ENCODE measurements at regions not wholly inside any gene's neighbourhood (a gene's known extent, or its start where the extent isn't known, plus 50 kb on each side); places are given as distances from the start of the nearest gene placed in this dataset.

DNA sequence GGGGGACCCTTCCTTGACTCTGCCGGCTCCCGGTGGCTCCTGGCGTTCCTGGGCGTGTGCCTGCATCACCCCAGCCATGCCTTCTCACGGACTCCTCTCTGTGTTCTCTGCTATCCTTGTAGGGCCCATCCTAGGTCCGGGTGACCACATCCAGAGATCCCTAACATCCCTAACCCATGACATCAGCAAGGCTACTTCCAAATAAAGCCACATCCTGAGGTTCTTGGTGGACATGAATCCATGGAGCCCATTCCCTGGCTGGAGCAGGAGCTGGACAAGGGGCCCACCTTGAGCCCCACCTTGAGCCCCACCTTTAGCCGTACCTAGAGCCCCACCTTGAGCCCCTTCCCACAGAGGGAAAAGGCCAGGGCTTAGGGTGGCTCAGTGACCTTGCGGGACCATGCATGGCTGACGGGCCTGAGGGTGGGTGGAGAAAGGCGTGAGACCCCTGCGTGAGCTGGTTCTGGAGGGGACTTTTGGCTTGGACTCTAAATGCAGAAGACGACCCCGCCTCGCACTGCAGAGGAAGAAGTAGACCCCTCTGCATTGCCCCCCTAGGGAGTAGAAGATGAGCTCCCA lies 58.5 kb upstream of the INPP5A start:
- H3K9me3 ChIP-seq (ENCODE audit: insufficient read depth, low read depth): no peaks in the 10 kb centered on the region
- no peak for DNase-seq
- no peak for TF ChIP-seq EZH2 (IDR thresholded peaks at IDR 0.05; ENCODE audit: low read depth)
- TF ChIP-seq, protein P1, sequence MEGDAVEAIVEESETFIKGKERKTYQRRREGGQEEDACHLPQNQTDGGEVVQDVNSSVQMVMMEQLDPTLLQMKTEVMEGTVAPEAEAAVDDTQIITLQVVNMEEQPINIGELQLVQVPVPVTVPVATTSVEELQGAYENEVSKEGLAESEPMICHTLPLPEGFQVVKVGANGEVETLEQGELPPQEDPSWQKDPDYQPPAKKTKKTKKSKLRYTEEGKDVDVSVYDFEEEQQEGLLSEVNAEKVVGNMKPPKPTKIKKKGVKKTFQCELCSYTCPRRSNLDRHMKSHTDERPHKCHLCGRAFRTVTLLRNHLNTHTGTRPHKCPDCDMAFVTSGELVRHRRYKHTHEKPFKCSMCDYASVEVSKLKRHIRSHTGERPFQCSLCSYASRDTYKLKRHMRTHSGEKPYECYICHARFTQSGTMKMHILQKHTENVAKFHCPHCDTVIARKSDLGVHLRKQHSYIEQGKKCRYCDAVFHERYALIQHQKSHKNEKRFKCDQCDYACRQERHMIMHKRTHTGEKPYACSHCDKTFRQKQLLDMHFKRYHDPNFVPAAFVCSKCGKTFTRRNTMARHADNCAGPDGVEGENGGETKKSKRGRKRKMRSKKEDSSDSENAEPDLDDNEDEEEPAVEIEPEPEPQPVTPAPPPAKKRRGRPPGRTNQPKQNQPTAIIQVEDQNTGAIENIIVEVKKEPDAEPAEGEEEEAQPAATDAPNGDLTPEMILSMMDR (conservative IDR thresholded peaks at IDR 0.05): no peak
- no peaks in the 10 kb centered on the region for H3F3A ChIP-seq (ENCODE audit: insufficient read depth, low read depth)
- H2AFZ ChIP-seq: no peak overlapping the region
- H3K4me1 ChIP-seq (replicated peaks; ENCODE audit: insufficient read depth): no peaks in the 10 kb centered on the region
- H3K36me3 ChIP-seq (ENCODE audit: low read depth): no peaks in the 10 kb centered on the region
- H3K9me2 ChIP-seq (ENCODE audit: insufficient read depth): no peaks in the 10 kb centered on the region
- no peaks in the 10 kb centered on the region for H3K79me2 ChIP-seq (ENCODE audit: low read depth)
- no TSS peak for BruUV-seq (replicated peaks)
- no peak overlapping the region for H3K27ac ChIP-seq
- no peak overlapping the region for H3K4me2 ChIP-seq
- POLR2A ChIA-PET (ENCODE audit: unreplicated experiment): no interaction called here
- H4K20me1 ChIP-seq (ENCODE audit: insufficient read depth): no peaks in the 10 kb centered on the region
- H3K27me3 ChIP-seq (ENCODE audit: insufficient read depth, low read depth): peaks cover 14% of the 10 kb centered on the region
- no peak overlapping the region for H3K4me3 ChIP-seq
- intact Hi-C loops (cut with micrococcal nuclease; ENCODE audit: unreplicated experiment): no loop called here
- CTCF ChIA-PET: interaction anchor here (0.6 kb wide), 1 partner anchor 191 kb away, joined by 14 read pairs; no protein-coding TSS in a partner anchor

DNA sequence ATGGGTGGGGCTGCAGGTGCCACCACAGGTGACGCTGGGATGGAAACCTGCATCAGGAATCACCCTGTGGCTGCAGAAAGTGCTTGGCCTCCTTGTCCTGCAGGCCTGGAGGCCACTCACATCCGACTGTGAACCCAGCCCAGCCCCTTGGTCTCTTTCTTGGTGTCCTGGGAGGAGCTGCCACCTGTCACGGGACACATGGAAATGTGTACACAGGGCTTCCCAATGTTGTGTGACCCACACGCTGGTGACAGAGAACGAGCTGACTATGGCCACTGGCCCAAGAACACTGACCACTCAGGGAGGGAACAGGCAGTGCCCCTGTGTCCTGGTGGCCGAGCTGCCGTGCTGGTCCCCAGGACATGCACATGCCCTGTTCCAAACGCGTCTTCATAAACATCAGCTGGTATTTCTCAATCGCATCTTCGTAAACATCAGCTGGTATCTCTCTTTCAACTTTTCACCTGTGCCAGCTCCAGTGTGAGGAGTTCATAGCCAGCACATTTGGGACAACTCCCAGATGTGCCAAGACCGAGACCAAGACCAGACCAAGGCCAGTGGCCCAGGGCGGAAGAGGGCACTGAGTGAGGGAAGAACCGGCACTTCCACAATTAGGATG lies 57.9 kb upstream of the INPP5A start:
- Histone ChIP-seq H3F3A (ENCODE audit: insufficient read depth, low read depth) (no peaks in the 10 kb centered on the region), H3K79me2 (ENCODE audit: low read depth) (no peaks in the 10 kb centered on the region), H3K4me1 (replicated peaks; ENCODE audit: insufficient read depth) (no peaks in the 10 kb centered on the region), H3K27me3 (ENCODE audit: insufficient read depth, low read depth) (peaks cover 14% of the 10 kb centered on the region), H3K9me2 (ENCODE audit: insufficient read depth) (no peaks in the 10 kb centered on the region), H3K27ac (no peak overlapping the region), H3K9me3 (ENCODE audit: insufficient read depth, low read depth) (no peaks in the 10 kb centered on the region), H4K20me1 (ENCODE audit: insufficient read depth) (no peaks in the 10 kb centered on the region), H2AFZ (no peak overlapping the region), H3K4me2 (no peak overlapping the region), H3K4me3 (no peak overlapping the region), H3K36me3 (ENCODE audit: low read depth) (no peaks in the 10 kb centered on the region)
- intact Hi-C loops (cut with micrococcal nuclease; ENCODE audit: unreplicated experiment): no loop called here
- no TSS peak for BruUV-seq (replicated peaks)
- DNase-seq: no peak
- no peak for TF ChIP-seq EZH2 (IDR thresholded peaks at IDR 0.05; ENCODE audit: low read depth)
- TF ChIP-seq, protein P1 (conservative IDR thresholded peaks at IDR 0.05): no peak
- POLR2A ChIA-PET (ENCODE audit: unreplicated experiment): no interaction called here
- CTCF ChIA-PET: no interaction called here

DNA sequence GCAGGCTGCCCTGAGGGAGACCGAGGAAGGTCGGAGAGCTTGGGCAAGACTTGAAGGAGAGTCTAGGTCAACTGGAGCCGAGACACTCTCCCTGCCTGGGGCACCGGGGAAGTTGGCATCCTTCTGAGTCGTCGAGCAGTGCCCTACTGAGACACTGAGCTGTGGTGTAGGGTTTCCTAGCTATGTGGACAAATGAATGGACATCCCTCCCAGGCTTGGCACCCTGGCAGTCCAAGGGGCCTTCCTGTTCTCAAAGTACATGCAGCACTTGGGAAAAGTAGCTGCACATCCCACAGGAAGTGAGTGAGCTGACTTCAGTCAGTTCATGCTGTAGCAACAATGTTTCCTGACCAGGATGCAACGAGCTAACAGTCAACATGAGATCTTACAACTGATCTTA lies 57.2 kb upstream of the INPP5A start:
- no TSS peak for BruUV-seq (replicated peaks)
- intact Hi-C loops (cut with micrococcal nuclease; ENCODE audit: unreplicated experiment): no loop called here
- Histone ChIP-seq H3K4me2 (no peak overlapping the region), H3K4me3 (no peak overlapping the region), H3K9me3 (ENCODE audit: insufficient read depth, low read depth) (no peaks in the 10 kb centered on the region), H3K9me2 (ENCODE audit: insufficient read depth) (no peaks in the 10 kb centered on the region), H3K27ac (no peak overlapping the region), H2AFZ (no peak overlapping the region), H3F3A (ENCODE audit: insufficient read depth, low read depth) (no peaks in the 10 kb centered on the region), H3K36me3 (ENCODE audit: low read depth) (no peaks in the 10 kb centered on the region), H4K20me1 (ENCODE audit: insufficient read depth) (no peaks in the 10 kb centered on the region), H3K4me1 (replicated peaks; ENCODE audit: insufficient read depth) (no peaks in the 10 kb centered on the region), H3K79me2 (ENCODE audit: low read depth) (no peaks in the 10 kb centered on the region), H3K27me3 (ENCODE audit: insufficient read depth, low read depth) (peaks cover 14% of the 10 kb centered on the region)
- TF ChIP-seq, protein P1 (conservative IDR thresholded peaks at IDR 0.05): no peak
- TF ChIP-seq EZH2 (IDR thresholded peaks at IDR 0.05; ENCODE audit: low read depth): no peak
- POLR2A ChIA-PET (ENCODE audit: unreplicated experiment): no interaction called here
- no peak for DNase-seq
- CTCF ChIA-PET: interaction anchor here (0.5 kb wide), 1 partner anchor 187 kb away, joined by 3 read pairs; no protein-coding TSS in a partner anchor
